GM12878 (cell line): ENCODE measurements at regions not wholly inside any gene's neighbourhood (a gene's known extent, or its start where the extent isn't known, plus 50 kb on each side); places are given as distances from the start of the nearest gene placed in this dataset.

Experiments
- ATAC-seq: fragments of 200-7000 bp; cut with Tn5 transposase; 3 replicates; pipeline ENCODE4 v1.9.1; 2020; ENCODE audit warnings: mild to moderate bottlenecking, moderate library complexity
- BruUV-seq: library from RNA; stranded (reverse); fragments of 400-500 nt; replicated peaks from 2 replicates; lab custom pipeline; 2021; lab: Mats Ljungman, UMichigan
- CTCF ChIA-PET: fragments of 300-600 bp; sonication (Branson Sonifier 250); formaldehyde crosslinking; extraction: SDS; loops from one replicate; lab custom pipeline; 2021; ENCODE audit warnings: inconsistent platforms; lab: Yijun Ruan, JAX
- POLR2A ChIA-PET: fragments of 350-600 bp; formaldehyde crosslinking; extraction: SDS; loops from one replicate; lab custom pipeline; 2021; ENCODE audit warnings: inconsistent platforms; lab: Charles Lee
- RAD21 ChIA-PET: fragments of 300-600 bp; sonication (Branson Sonifier 250); formaldehyde crosslinking; loops from one replicate; lab custom pipeline; 2023; ENCODE audit warnings: antibody characterized with exemption; ENCODE audit not compliant: unreplicated experiment; lab: Charles Lee
- SMC1A ChIA-PET: fragments of 300-600 bp; sonication (Branson Sonifier 250); formaldehyde crosslinking; loops from one replicate; lab custom pipeline; 2023; ENCODE audit not compliant: unreplicated experiment, uncharacterized antibody; lab: Charles Lee
- DNase-seq: peaks from one replicate; pipeline ENCODE4 v3.0.0-alpha.2; 2011; ENCODE audit warnings: low read depth, low spot score
- FAIRE-seq: peaks from 3 replicates; lab custom pipeline; 2011; peaks lifted over from hg19 to GRCh38; lab: Jason Lieb, UNC
- H2AFZ ChIP-seq: 2 replicates; pipeline ENCODE4 v1.6.0; 2011; ENCODE audit warnings: low read depth, low read length, control low read depth; ENCODE audit not compliant: control insufficient read depth
- H3K27ac ChIP-seq: 2 replicates; pipeline ENCODE4 v1.5.1; 2011; ENCODE audit warnings: control low read depth; ENCODE audit not compliant: control insufficient read depth, insufficient read depth
- H3K27me3 ChIP-seq, 2 experiments: replicated peaks in 1 of 2; 2 replicates each; pipeline versions ENCODE4 v1.6.0 to v1.6.1; 2011; ENCODE audit warnings: low read length in 1 of 2; ENCODE audit not compliant: control insufficient read depth in 2 of 2, insufficient read depth in 2 of 2
- H3K36me3 ChIP-seq, 2 experiments: 2 replicates each; pipeline ENCODE4 v1.5.1; 2011; ENCODE audit warnings: low read length in 1 of 2; ENCODE audit not compliant: control insufficient read depth in 2 of 2, insufficient read depth in 2 of 2
- H3K4me1 ChIP-seq: 2 replicates; pipeline ENCODE4 v1.6.1; 2011; ENCODE audit warnings: mild to moderate bottlenecking, low read length, moderate library complexity, mixed read lengths; ENCODE audit not compliant: control insufficient read depth, insufficient read depth
- H3K4me2 ChIP-seq: 2 replicates; pipeline ENCODE4 v1.6.0; 2011; ENCODE audit warnings: control low read depth; ENCODE audit not compliant: control insufficient read depth, insufficient read depth
- H3K4me3 ChIP-seq: fragments of 200-600 bp; sonication (generic); 2 replicates; pipeline ENCODE4 v1.5.1; 2016
- H3K79me2 ChIP-seq: 2 replicates; pipeline ENCODE4 v1.6.0; 2011; ENCODE audit warnings: low read length; ENCODE audit not compliant: control insufficient read depth, insufficient read depth
- H3K9ac ChIP-seq: 2 replicates; pipeline ENCODE4 v1.8.0; 2011; ENCODE audit warnings: low read length, control low read depth, mixed read lengths; ENCODE audit not compliant: control insufficient read depth, insufficient read depth
- H3K9me3 ChIP-seq: replicated peaks from 3 replicates; pipeline ENCODE4 v1.5.1; 2011; ENCODE audit warnings: mild to moderate bottlenecking, low read length; ENCODE audit not compliant: control insufficient read depth, insufficient read depth
- H4K20me1 ChIP-seq: 2 replicates; pipeline ENCODE4 v1.6.0; 2011; ENCODE audit not compliant: control insufficient read depth, insufficient read depth
- CBX3 ChIP-seq: fragments of 200-600 bp; sonication (generic); IDR thresholded peaks from 2 replicates; pipeline ENCODE4 v1.6.1; 2016; ENCODE audit warnings: low read depth, borderline replicate concordance
- HCFC1 ChIP-seq: fragments of 150-350 bp; IDR thresholded peaks from 2 replicates; pipeline ENCODE4 v1.6.1; 2014; ENCODE audit warnings: low read length
- IRF3 ChIP-seq: fragments of 450-650 bp; IDR thresholded peaks from 2 replicates; pipeline ENCODE4 v1.6.1; 2014; ENCODE audit warnings: mild to moderate bottlenecking
- MTA2 ChIP-seq: fragments of 450-650 bp; IDR thresholded peaks from 2 replicates; pipeline ENCODE4 v1.6.1; 2016; ENCODE audit warnings: low read depth, mild to moderate bottlenecking, moderate library complexity
- MXI1 ChIP-seq: fragments of 150-350 bp; IDR thresholded peaks from 2 replicates; pipeline ENCODE4 v1.6.1; 2011; ENCODE audit warnings: low read depth, mild to moderate bottlenecking, inconsistent platforms, low read length, improper control_type of control experiment
- RB1 ChIP-seq: fragments of 450-650 bp; formaldehyde crosslinking; IDR thresholded peaks from 2 replicates; pipeline ENCODE4 v1.6.1; 2017; ENCODE audit warnings: mild to moderate bottlenecking, borderline replicate concordance
- SMAD5 ChIP-seq: IDR thresholded peaks from 2 replicates; pipeline ENCODE4 v1.6.1; 2016; ENCODE audit warnings: antibody characterized with exemption, low read depth
- ZNF592 ChIP-seq: fragments of 450-650 bp; IDR thresholded peaks from 2 replicates; pipeline ENCODE4 v1.6.1; 2017; ENCODE audit warnings: mild to moderate bottlenecking, moderate library complexity
- WGBS: methylation state at CpG from one replicate; pipeline ENCODE4 v1.1.6; 2016; ENCODE audit warnings: low lambda C conversion rate; ENCODE audit not compliant: insufficient replicate concordance, insufficient coverage; ENCODE audit errors: missing lambda C conversion rate; 5-methylcytosine and 5-hydroxymethylcytosine counted together
- in situ Hi-C: fragments of 300-500 bp; cut with MboI; formaldehyde crosslinking; loops from 9 replicates; pipeline ENCODE4 v1.14.3; 2018; ENCODE audit warnings: mixed read lengths
- intact Hi-C: fragments of 100-400 bp; cut with micrococcal nuclease; formaldehyde crosslinking; loops from one replicate; pipeline ENCODE4 v1.14.2; 2022; ENCODE audit not compliant: unreplicated experiment

- Histone ChIP-seq H3K4me1 (no peaks in the 10 kb centered on the region), H3K4me2 (no peak overlapping the region), H3K36me3 (no peaks in the 10 kb centered on the region), H3K9me3 (no peaks in the 10 kb centered on the region; the same call in 2 of the 3 replicates), H2AFZ (no peak overlapping the region), H3K9ac (no peak overlapping the region), H3K27me3 (no peaks in the 10 kb centered on the region), H4K20me1 (no peaks in the 10 kb centered on the region), H3K4me3 (no peak overlapping the region), H3K27ac (no peak overlapping the region), H3K79me2 (no peaks in the 10 kb centered on the region)
- WGBS: 0% methylated on average over 3 of the region's 3 CpGs
- DNase-seq (no peak), ATAC-seq (no peak), FAIRE-seq (no peak)
- no TSS peak for BruUV-seq
- intact Hi-C loops: no loop called here
- ChIA-PET POLR2A (no interaction called here), RAD21 (no interaction called here), CTCF (no interaction called here), SMC1A (no interaction called here)
- no peak for TF ChIP-seq SMAD5
- TF ChIP-seq ZNF592: no peak
- no peak for TF ChIP-seq MTA2
- in situ Hi-C loops: no loop called here
Observed at GRCh38 chr21:27372381-27372780, 405.5 kb upstream of the ADAMTS5 start.

- ChIA-PET SMC1A (no interaction called here), RAD21 (no interaction called here)
- H4K20me1 ChIP-seq: no peaks in the 10 kb centered on the region
- no TSS peak for BruUV-seq
- H3K4me1 ChIP-seq: no peaks in the 10 kb centered on the region
- no peaks in the 10 kb centered on the region for H3K36me3 ChIP-seq
- DNase-seq: no peak
- no peak for FAIRE-seq
- H3K4me3 ChIP-seq: no peak overlapping the region
- in situ Hi-C loops: no loop called here
- no peaks in the 10 kb centered on the region; the same call in 2 of the 3 replicates for H3K9me3 ChIP-seq
- H3K27ac ChIP-seq: no peak overlapping the region
- no peaks in the 10 kb centered on the region for H3K27me3 ChIP-seq
- no peaks in the 10 kb centered on the region for H3K79me2 ChIP-seq
- intact Hi-C loops: no loop called here
- H3K9ac ChIP-seq: no peak overlapping the region
- ATAC-seq: no peak
- no peak overlapping the region for H3K4me2 ChIP-seq
- TF ChIP-seq IRF3: no peak
- no peak for TF ChIP-seq RB1
- no peak for TF ChIP-seq MXI1
- TF ChIP-seq CBX3: no peak
- TF ChIP-seq HCFC1: no peak
- TF ChIP-seq, all 136 proteins: peak for 0
- no peak overlapping the region for H2AFZ ChIP-seq
- CTCF ChIA-PET: no interaction called here
- POLR2A ChIA-PET: no interaction called here
Observed at GRCh38 chr21:27371975-27372331, 405.1 kb upstream of the ADAMTS5 start.
